ENCODE measurements at regions not wholly inside any gene's neighbourhood (a gene's known extent, or its start where the extent isn't known, plus 50 kb on each side); places are given as distances from the start of the nearest gene placed in this dataset.

- Mint-ChIP-seq H3K9me3 (peaks cover 0 to 6% (median 0%) of the 10 kb centered on the region in 11 donors), H3K27ac (no peak overlapping the region), H3K4me1 (peaks cover 5 to 24% (median 6%) of the 10 kb centered on the region in 7 donors), H3K27me3 (no peaks in the 10 kb centered on the region), H3K36me3 (peaks cover 0 to 10% (median 0%) of the 10 kb centered on the region in 5 donors), H3K4me3 (no peak overlapping the region)
- peaks cover 0 to 4% (median 0%) of the 10 kb centered on the region in 3 experiments for H3K9me3 ChIP-seq (ENCODE audit: control insufficient read depth in 2 of 3, low read length in 3 of 3)
- ChIA-PET POLR2A (interaction anchor here (1.3 kb wide), 1 partner anchor 8 kb away, joined by 4 read pairs; no protein-coding TSS in a partner anchor), CTCF (no interaction called here)
- DNase-seq = no peak
- ATAC-seq = no peak
- no peak overlapping the region for H3K4me3 ChIP-seq (ENCODE audit: low read length)
- H3K27me3 ChIP-seq (ENCODE audit: control insufficient read depth in 2 of 2, insufficient read depth in 2 of 2, low read length in 2 of 2) = no peaks in the 10 kb centered on the region
- no peak overlapping the region for H3K27ac ChIP-seq (ENCODE audit: low read depth, low read length)
- H3K4me1 ChIP-seq (ENCODE audit: control insufficient read depth in 2 of 2, insufficient read depth in 2 of 2, low read length in 2 of 2) = no peaks in the 10 kb centered on the region
- intact Hi-C loops (cut with micrococcal nuclease) = no loop called here
- H3K36me3 ChIP-seq (ENCODE audit: control insufficient read depth in 2 of 3, insufficient read depth in 3 of 3, low read length in 3 of 3) = no peaks in the 10 kb centered on the region
Measured at GRCh38 chr6:14707276-14707675, 538.6 kb upstream of the JARID2 start.

- ATAC-seq = no peak
- ChIA-PET POLR2A (interaction anchor here (1.3 kb wide), 1 partner anchor 9 kb away, joined by 4 read pairs; no protein-coding TSS in a partner anchor), CTCF (no interaction called here)
- Histone ChIP-seq H3K36me3 (ENCODE audit: control insufficient read depth in 2 of 3, insufficient read depth in 3 of 3, low read length in 3 of 3) (no peaks in the 10 kb centered on the region), H3K4me3 (ENCODE audit: low read length) (no peak overlapping the region), H3K27me3 (ENCODE audit: control insufficient read depth in 2 of 2, insufficient read depth in 2 of 2, low read length in 2 of 2) (no peaks in the 10 kb centered on the region), H3K4me1 (ENCODE audit: control insufficient read depth in 2 of 2, insufficient read depth in 2 of 2, low read length in 2 of 2) (no peaks in the 10 kb centered on the region), H3K27ac (ENCODE audit: low read depth, low read length) (no peak overlapping the region), H3K9me3 (ENCODE audit: control insufficient read depth in 2 of 3, low read length in 3 of 3) (peaks cover 0 to 4% (median 0%) of the 10 kb centered on the region in 3 experiments)
- H3K4me3 Mint-ChIP-seq = no peak overlapping the region
- DNase-seq = no peak
- intact Hi-C loops (cut with micrococcal nuclease) = no loop called here
- no peaks in the 10 kb centered on the region for H3K27me3 Mint-ChIP-seq
- H3K27ac Mint-ChIP-seq = peak overlapping the region in 2 of 9 donors; percentile 1 to 28
- H3K36me3 Mint-ChIP-seq = peaks cover 0 to 10% (median 0%) of the 10 kb centered on the region in 5 donors
- H3K4me1 Mint-ChIP-seq = peaks cover 5 to 26% (median 6%) of the 10 kb centered on the region in 7 donors
- H3K9me3 Mint-ChIP-seq = peaks cover 0 to 6% (median 0%) of the 10 kb centered on the region in 11 donors
Measured at GRCh38 chr6:14707971-14708465, 537.9 kb upstream of the JARID2 start.

GRCh38 chr6:14709066-14709670, 536.7 kb upstream of the JARID2 start:
- Mint-ChIP-seq H3K36me3 (peaks cover 0 to 11% (median 0%) of the 10 kb centered on the region in 5 donors), H3K4me1 (peaks cover 5 to 26% (median 6%) of the 10 kb centered on the region in 7 donors), H3K4me3 (no peak overlapping the region), H3K27ac (no peak overlapping the region), H3K9me3 (peaks cover 0 to 6% (median 0%) of the 10 kb centered on the region in 11 donors), H3K27me3 (peaks cover 0 to 4% (median 0%) of the 10 kb centered on the region in 5 donors)
- no peak overlapping the region for H3K27ac ChIP-seq (ENCODE audit: low read depth, low read length)
- no peaks in the 10 kb centered on the region for H3K27me3 ChIP-seq (ENCODE audit: control insufficient read depth in 2 of 2, insufficient read depth in 2 of 2, low read length in 2 of 2)
- intact Hi-C loops (cut with micrococcal nuclease) = no loop called here
- no peaks in the 10 kb centered on the region for H3K36me3 ChIP-seq (ENCODE audit: control insufficient read depth in 2 of 3, insufficient read depth in 3 of 3, low read length in 3 of 3)
- no peaks in the 10 kb centered on the region for H3K4me1 ChIP-seq (ENCODE audit: control insufficient read depth in 2 of 2, insufficient read depth in 2 of 2, low read length in 2 of 2)
- DNase-seq = no peak
- ChIA-PET POLR2A (interaction anchor here (0.8 kb wide), 1 partner anchor 421 kb away, joined by 3 read pairs; no protein-coding TSS in a partner anchor), CTCF (no interaction called here)
- H3K4me3 ChIP-seq (ENCODE audit: low read length) = no peak overlapping the region
- no peak for ATAC-seq
- peaks cover 0 to 4% (median 0%) of the 10 kb centered on the region in 3 experiments for H3K9me3 ChIP-seq (ENCODE audit: control insufficient read depth in 2 of 3, low read length in 3 of 3)

- Histone ChIP-seq H3K4me3 (ENCODE audit: low read length) (no peak overlapping the region), H3K9me3 (ENCODE audit: control insufficient read depth in 2 of 3, low read length in 3 of 3) (peaks cover 0 to 4% (median 0%) of the 10 kb centered on the region in 3 experiments), H3K27ac (ENCODE audit: low read depth, low read length) (no peak overlapping the region), H3K4me1 (ENCODE audit: control insufficient read depth in 2 of 2, insufficient read depth in 2 of 2, low read length in 2 of 2) (no peaks in the 10 kb centered on the region), H3K27me3 (ENCODE audit: control insufficient read depth in 2 of 2, insufficient read depth in 2 of 2, low read length in 2 of 2) (no peaks in the 10 kb centered on the region), H3K36me3 (ENCODE audit: control insufficient read depth in 2 of 3, insufficient read depth in 3 of 3, low read length in 3 of 3) (no peaks in the 10 kb centered on the region)
- no peak overlapping the region for H3K27ac Mint-ChIP-seq
- no peak for ATAC-seq
- no peak overlapping the region for H3K4me3 Mint-ChIP-seq
- peaks cover 5 to 24% (median 6%) of the 10 kb centered on the region in 7 donors for H3K4me1 Mint-ChIP-seq
- peaks cover 0 to 11% (median 0%) of the 10 kb centered on the region in 5 donors for H3K36me3 Mint-ChIP-seq
- DNase-seq = no peak
- peaks cover 0 to 4% (median 0%) of the 10 kb centered on the region in 5 donors for H3K27me3 Mint-ChIP-seq
- intact Hi-C loops (cut with micrococcal nuclease) = loop anchor here in 1 of 2 donors (5.0 kb wide), 1 partner anchor 258 kb away; no protein-coding TSS in a partner anchor
- H3K9me3 Mint-ChIP-seq = peaks cover 0 to 6% (median 0%) of the 10 kb centered on the region in 11 donors
- ChIA-PET CTCF (no interaction called here), POLR2A (interaction anchor here (0.8 kb wide), 1 partner anchor 421 kb away, joined by 3 read pairs; no protein-coding TSS in a partner anchor)
Measured at GRCh38 chr6:14709900-14710299, 536.0 kb upstream of the JARID2 start.

- H3K9me3 Mint-ChIP-seq = peaks cover 0 to 6% (median 0%) of the 10 kb centered on the region in 11 donors
- H3K4me3 Mint-ChIP-seq = no peak overlapping the region
- peaks cover 0 to 4% (median 0%) of the 10 kb centered on the region in 5 donors for H3K27me3 Mint-ChIP-seq
- Histone ChIP-seq H3K27ac (ENCODE audit: low read depth, low read length) (no peak overlapping the region), H3K4me1 (ENCODE audit: control insufficient read depth in 2 of 2, insufficient read depth in 2 of 2, low read length in 2 of 2) (no peaks in the 10 kb centered on the region), H3K36me3 (ENCODE audit: control insufficient read depth in 2 of 3, insufficient read depth in 3 of 3, low read length in 3 of 3) (no peaks in the 10 kb centered on the region), H3K9me3 (ENCODE audit: control insufficient read depth in 2 of 3, low read length in 3 of 3) (peaks cover 0 to 4% (median 0%) of the 10 kb centered on the region in 3 experiments), H3K27me3 (ENCODE audit: control insufficient read depth in 2 of 2, insufficient read depth in 2 of 2, low read length in 2 of 2) (no peaks in the 10 kb centered on the region), H3K4me3 (ENCODE audit: low read length) (no peak overlapping the region)
- intact Hi-C loops (cut with micrococcal nuclease) = loop anchor here in 1 of 2 donors (5.0 kb wide), 1 partner anchor 258 kb away; no protein-coding TSS in a partner anchor
- peak overlapping the region in 1 of 9 donors; percentile 65 for H3K27ac Mint-ChIP-seq
- POLR2A ChIA-PET = interaction anchor here (0.8 kb wide), 1 partner anchor 422 kb away, joined by 3 read pairs; no protein-coding TSS in a partner anchor
- H3K36me3 Mint-ChIP-seq = peaks cover 0 to 11% (median 0%) of the 10 kb centered on the region in 5 donors
- CTCF ChIA-PET = interaction anchor here (1.5 kb wide), 1 partner anchor 500 kb away, joined by 4 read pairs; no protein-coding TSS in a partner anchor
- DNase-seq (no peak), ATAC-seq (no peak)
- peaks cover 5 to 22% (median 6%) of the 10 kb centered on the region in 7 donors for H3K4me1 Mint-ChIP-seq
Measured at GRCh38 chr6:14710421-14710820, 535.4 kb upstream of the JARID2 start.

- no peaks in the 10 kb centered on the region for H3K36me3 ChIP-seq (ENCODE audit: control insufficient read depth in 2 of 3, insufficient read depth in 3 of 3, low read length in 3 of 3)
- H3K27me3 ChIP-seq (ENCODE audit: control insufficient read depth in 2 of 2, insufficient read depth in 2 of 2, low read length in 2 of 2) = no peaks in the 10 kb centered on the region
- no peak overlapping the region for H3K27ac ChIP-seq (ENCODE audit: low read depth, low read length)
- peaks cover 0 to 11% (median 0%) of the 10 kb centered on the region in 5 donors for H3K36me3 Mint-ChIP-seq
- peaks cover 5 to 24% (median 6%) of the 10 kb centered on the region in 7 donors for H3K4me1 Mint-ChIP-seq
- ATAC-seq (peak; percentile 91), DNase-seq (peak in 6 of 9 donors; percentile 18 to 59 (median 26))
- peak overlapping the region in 2 of 9 donors; percentile 7 to 78 for H3K27ac Mint-ChIP-seq
- intact Hi-C loops (cut with micrococcal nuclease) = loop anchor here in 1 of 2 donors (1.0 to 5.0 kb wide), 2 partner anchors 259 to 500 kb away; no protein-coding TSS in a partner anchor
- H3K4me3 ChIP-seq (ENCODE audit: low read length) = no peak overlapping the region
- peaks cover 0 to 4% (median 0%) of the 10 kb centered on the region in 3 experiments for H3K9me3 ChIP-seq (ENCODE audit: control insufficient read depth in 2 of 3, low read length in 3 of 3)
- H3K4me1 ChIP-seq (ENCODE audit: control insufficient read depth in 2 of 2, insufficient read depth in 2 of 2, low read length in 2 of 2) = no peaks in the 10 kb centered on the region
- peak overlapping the region in 1 of 10 donors; percentile 27 for H3K4me3 Mint-ChIP-seq
- peaks cover 0 to 4% (median 0%) of the 10 kb centered on the region in 5 donors for H3K27me3 Mint-ChIP-seq
- CTCF ChIA-PET = interaction anchor here (1.5 kb wide), 1 partner anchor 501 kb away, joined by 4 read pairs; no protein-coding TSS in a partner anchor
- H3K9me3 Mint-ChIP-seq = peaks cover 0 to 6% (median 0%) of the 10 kb centered on the region in 11 donors
- POLR2A ChIA-PET = no interaction called here
Measured at GRCh38 chr6:14711056-14711703, 534.7 kb upstream of the JARID2 start.

All from naive thymus-derived CD4-positive, alpha-beta T cell (primary cell).